Endometrium (tissue), 2 donors: ENCODE measurements at regions not wholly inside any gene's neighbourhood (a gene's known extent, or its start where the extent isn't known, plus 50 kb on each side); places are given as distances from the start of the nearest gene placed in this dataset.
A peak's percentile ranks its signal among the peaks of the same experiment; 100 is the strongest.

Experiments used
- FAIRE-seq: peaks from 2 replicates; lab custom pipeline; 2012; peaks lifted over from hg19 to GRCh38; lab: Jason Lieb, UNC
- donor health status: control.
- donor health status: control.

DNA sequence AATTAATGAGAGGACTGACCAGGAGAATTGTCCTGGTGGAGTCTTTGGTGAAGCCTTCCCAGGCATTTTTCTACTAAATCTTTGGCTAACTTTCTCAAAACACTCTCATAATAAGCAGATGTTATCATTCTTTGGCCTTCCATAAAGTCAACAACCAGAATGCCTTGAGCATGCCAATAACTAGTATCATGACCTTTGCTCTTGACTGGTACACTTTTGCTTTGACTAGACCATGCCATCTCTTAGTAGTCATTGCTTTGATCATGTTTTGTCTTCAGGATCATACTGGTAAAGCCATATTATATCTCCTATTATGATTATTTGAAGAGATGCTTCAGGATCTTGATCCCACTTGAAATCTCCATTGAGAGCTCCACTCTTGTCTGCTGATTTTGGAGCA is 506.9 kb downstream of the ELAVL2 start:
- FAIRE-seq, result no peak

DNA sequence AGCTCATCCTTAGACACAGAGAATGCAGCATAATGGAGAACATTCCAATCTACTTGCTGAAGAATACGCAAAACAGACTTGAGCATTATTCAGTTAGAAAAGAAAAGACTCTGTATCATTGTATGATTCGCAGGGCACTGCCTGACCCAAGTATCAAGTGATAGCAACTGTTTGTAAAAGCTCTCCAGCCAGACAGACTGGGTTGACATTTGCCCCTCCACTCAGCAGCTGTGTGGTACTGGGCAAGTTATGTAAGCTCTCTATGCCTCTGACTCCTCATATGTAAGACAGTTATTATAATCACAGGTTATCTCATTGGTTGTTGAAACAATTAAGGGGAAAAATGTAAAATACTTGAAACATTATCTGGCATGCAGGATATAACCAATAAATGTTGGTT is 505.0 kb downstream of the ELAVL2 start:
- FAIRE-seq, result no peak

DNA sequence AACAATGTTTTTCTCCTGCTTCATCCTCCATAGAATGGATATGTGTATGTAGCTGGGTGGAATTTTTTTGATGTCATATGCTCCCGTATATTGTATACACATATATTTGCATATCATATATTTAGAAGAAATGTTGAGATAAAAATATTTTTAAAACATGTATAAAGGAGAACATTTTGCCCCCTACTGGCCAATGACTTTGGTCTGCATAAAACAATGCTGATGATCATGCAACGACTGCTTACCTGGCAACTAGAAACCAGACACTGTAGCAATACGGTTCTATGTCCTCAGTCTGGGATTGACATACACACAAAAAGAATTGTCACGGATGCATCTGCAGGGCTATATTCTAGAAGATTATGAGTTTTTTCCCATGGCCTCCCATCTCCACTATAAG is 503.6 kb downstream of the ELAVL2 start:
- FAIRE-seq, result no peak

GRCh38 chr9:23324511-23324910 is 501.5 kb downstream of the ELAVL2 start:
- FAIRE-seq, result no peak

DNA sequence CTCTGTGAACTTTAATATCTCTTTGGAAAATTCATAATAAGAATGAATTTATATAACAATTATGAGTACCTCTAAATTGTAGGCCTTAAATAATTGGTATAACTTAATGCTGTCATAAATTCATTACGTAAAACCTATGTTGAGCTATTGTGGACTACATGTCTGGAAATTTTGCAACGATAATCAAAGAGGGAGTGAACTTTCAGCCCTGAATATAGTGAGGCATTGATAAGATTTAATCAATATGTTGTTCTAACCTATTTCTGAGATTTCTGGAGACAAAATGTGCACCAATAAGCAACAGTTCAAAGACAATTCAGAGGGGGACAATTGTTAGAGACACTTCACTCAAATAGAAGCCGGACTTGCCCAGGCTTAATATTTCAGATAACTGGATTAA is 499.4 kb downstream of the ELAVL2 start:
- no peak for FAIRE-seq

DNA sequence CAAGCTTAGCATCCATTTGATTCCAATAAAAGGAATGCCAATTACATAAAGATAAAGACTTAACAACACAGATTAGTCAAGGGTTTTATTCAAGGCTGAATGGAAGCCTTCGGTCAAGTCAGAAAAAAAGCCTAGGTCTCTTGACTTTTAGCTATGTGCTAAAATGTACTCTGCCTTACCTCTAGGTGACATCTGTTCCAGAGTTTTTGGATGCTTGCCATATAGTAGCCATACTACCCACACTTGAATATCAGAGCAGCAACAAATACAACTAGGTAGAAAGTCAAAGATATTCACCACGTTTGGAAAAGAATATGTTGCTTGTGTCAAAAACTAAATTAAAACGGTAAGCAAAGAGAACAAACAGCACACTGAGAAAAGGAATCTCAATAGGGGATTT is 484.7 kb downstream of the ELAVL2 start:
- no peak for FAIRE-seq

- FAIRE-seq, result peak; percentile 26
Observed at GRCh38 chr9:23342291-23342690, 483.7 kb downstream of the ELAVL2 start.

DNA sequence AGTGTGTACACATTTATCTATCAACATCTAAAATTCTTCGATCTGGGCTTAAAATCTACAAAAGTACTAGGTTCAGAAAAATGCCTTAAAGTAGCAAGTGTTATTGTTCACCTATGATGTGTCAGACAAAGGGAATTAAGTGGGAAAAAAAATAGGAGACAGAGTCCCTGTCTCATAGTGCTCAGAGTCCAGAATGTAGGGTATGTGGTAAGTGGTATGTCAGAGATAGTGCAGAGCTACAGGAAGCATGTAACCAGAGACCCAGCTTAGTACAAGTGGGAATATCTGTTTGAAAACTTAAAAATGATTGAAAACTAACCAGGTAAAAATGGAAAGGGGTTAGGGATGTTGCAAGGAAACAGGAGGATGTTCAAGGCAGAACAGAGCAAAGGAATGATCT is 482.8 kb downstream of the ELAVL2 start:
- no peak for FAIRE-seq

- no peak for FAIRE-seq
Observed at GRCh38 chr9:23361096-23361495, 464.9 kb downstream of the ELAVL2 start.

DNA sequence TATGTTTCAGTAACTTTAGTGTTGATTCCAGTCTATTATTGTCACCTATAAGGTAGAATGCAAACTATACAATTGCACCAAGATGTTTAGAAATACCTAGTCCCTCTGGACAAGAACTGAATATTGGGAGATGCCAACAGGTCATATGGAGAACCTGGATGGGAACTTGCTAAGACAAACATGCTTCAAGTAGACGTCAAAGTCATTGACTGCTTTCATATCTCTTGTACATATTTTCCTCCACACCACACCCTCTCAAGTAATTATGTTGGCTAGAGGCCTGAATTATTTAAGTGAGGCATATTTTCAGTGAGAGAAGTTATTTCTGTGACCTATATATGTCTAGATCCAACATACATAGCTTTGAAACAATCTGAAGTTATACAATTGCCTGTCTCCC is 453.3 kb downstream of the ELAVL2 start:
- no peak for FAIRE-seq

GRCh38 chr9:23375511-23375910 is 450.5 kb downstream of the ELAVL2 start:
- FAIRE-seq, result no peak

GRCh38 chr9:23379842-23380241 is 446.2 kb downstream of the ELAVL2 start:
- FAIRE-seq, result no peak

DNA sequence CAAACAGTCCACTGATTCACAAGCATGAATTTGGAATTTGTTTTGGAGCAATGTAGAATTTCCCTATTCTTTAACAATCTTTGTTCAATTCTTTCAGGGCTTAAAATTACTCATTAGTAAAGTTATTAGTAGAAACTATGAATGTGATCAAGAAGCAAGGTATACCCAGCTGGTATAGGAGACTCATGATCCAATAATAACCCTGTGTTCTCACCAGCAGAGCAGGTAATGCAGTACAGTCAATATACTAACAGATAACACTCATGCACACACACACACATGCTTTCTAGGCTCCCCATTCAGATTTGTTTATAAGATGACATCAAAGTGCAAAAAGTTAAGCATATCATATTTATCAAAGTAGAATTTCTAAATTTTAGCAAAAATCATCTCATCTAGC is 445.2 kb downstream of the ELAVL2 start:
- no peak for FAIRE-seq

DNA sequence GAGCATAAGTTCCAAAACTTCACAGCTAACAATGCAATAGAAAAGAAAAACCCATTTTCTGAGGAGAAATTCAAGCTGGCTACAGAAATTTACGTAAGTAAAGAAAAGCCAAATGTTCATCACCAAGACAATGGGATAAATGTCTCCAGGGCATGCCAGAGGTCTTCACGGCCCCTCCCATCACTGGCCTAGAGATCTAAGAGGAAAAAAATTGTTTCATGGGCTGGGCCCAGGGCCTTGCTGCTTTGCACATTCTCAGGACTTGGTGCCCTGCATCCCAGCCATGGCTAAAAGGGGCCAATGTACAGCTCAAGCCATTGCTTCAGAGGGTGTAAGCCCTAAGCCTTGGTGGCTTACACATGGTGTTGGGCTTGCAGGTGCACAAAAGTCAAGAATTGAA is 443.6 kb downstream of the ELAVL2 start:
- no peak for FAIRE-seq

DNA sequence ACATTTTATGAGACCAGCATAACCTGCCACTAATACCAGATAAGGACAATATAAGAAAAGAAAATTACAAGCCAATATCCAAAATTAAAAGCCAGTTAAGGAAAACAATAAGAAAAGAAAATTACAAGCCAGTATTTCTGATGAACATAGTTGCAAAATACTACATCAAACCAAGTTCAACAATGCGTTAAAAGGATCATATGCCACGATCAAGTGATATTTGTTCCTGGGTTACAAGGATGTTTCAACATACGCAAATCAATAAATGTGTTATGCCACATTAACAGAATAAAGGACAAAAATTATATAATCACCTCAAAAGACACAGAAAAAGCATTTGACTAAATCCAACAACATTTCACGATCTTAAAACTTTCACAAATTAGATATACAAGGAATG is 431.9 kb downstream of the ELAVL2 start:
- FAIRE-seq, result no peak

DNA sequence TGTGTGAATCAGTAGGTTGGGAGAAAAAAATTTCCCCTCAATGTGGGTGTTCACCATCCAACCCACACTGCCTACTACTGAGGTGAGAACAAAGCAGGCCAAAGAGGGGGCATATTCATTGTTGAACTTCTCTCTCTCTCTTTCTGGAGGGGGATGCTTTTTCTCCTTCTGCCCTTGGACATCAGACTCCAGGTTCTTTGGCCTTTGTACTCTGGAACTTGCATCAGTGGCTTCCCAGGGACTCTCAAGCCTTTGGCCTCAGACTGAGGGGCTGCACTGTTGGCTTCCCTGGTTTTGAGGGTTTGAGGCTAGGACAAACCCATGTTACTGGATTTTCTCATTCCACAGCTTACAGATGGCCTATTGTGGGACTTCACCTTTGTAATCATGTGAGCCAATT is 417.2 kb downstream of the ELAVL2 start:
- FAIRE-seq, result no peak

GRCh38 chr9:23412046-23412445 is 414.0 kb downstream of the ELAVL2 start:
- FAIRE-seq, result no peak

- no peak for FAIRE-seq
Observed at GRCh38 chr9:23412458-23412857, 413.6 kb downstream of the ELAVL2 start.

GRCh38 chr9:23413541-23413940 is 412.5 kb downstream of the ELAVL2 start:
- FAIRE-seq, result no peak

- no peak for FAIRE-seq
Observed at GRCh38 chr9:23423999-23424398, 402.0 kb downstream of the ELAVL2 start.

- no peak for FAIRE-seq
Observed at GRCh38 chr9:23426144-23426543, 399.9 kb downstream of the ELAVL2 start.

DNA sequence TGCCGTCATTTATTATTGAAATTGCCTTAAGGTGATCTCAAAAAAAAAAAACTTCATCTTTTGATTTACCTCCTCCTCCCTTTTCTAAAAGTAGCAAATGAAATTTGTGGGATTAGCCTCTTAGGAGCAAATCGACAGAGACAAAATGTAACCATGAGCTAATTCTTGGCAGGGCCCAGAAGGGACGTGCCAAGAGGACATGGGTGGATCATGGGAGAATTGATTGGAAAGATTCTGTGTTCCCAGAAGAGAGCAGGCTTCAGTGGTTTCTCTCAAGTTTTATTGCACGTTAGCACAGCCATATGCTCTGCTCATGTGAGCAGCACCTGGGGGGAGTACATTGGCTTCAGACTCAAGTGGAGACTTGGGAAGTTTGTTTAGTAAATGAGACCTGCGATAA is 394.6 kb downstream of the ELAVL2 start:
- no peak for FAIRE-seq

- no peak for FAIRE-seq
Observed at GRCh38 chr9:23434654-23435053, 391.4 kb downstream of the ELAVL2 start.

- FAIRE-seq, result no peak
Observed at GRCh38 chr9:23438299-23438907, 387.6 kb downstream of the ELAVL2 start.

DNA sequence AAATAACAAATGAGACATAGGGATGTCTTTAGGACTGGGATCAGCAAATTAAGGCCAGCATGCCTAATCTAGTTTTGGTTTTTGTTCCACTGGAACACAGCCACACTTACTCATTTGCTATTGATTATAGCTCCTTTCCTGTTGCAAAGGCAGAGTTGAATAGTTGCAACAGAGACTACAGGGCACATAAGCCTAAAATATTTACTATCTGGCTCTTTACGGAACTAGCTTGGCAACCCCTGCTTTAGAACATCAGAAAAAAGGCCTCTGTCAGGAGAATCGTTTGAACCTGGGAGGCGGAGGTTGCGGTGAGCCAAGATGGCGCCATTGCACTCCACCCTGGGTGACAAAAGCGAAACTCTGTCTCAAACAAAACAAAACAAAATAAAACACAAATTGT is 384.8 kb downstream of the ELAVL2 start:
- FAIRE-seq, result no peak
